Progenitor cell of endocrine pancreas (in vitro differentiated cells): ENCODE measurements at regions not wholly inside any gene's neighbourhood (a gene's known extent, or its start where the extent isn't known, plus 50 kb on each side); places are given as distances from the start of the nearest gene placed in this dataset.

Source experiments
- DNase-seq: peaks from one replicate; pipeline ENCODE4 v3.0.0; 2021; ENCODE audit warnings: low spot score; ENCODE audit not compliant: unreplicated experiment
- H3K27ac Mint-ChIP-seq: 2 replicates; pipeline ENCODE4 v1.8.0; 2021; ENCODE audit warnings: mild to moderate bottlenecking, moderate library complexity, mixed read lengths
- H3K27me3 Mint-ChIP-seq: 2 replicates; pipeline ENCODE4 v1.8.0; 2021; ENCODE audit warnings: mixed read lengths
- H3K36me3 Mint-ChIP-seq: 2 replicates; pipeline ENCODE4 v1.8.0; 2022; ENCODE audit warnings: mixed read lengths; ENCODE audit not compliant: insufficient read depth
- H3K4me1 Mint-ChIP-seq: 2 replicates; pipeline ENCODE4 v1.8.0; 2021; ENCODE audit warnings: low read depth, mixed read lengths
- H3K4me3 Mint-ChIP-seq: 2 replicates; pipeline ENCODE4 v1.8.0; 2021; ENCODE audit warnings: low read depth, mild to moderate bottlenecking, moderate library complexity, mixed read lengths
- H3K9me3 Mint-ChIP-seq: 2 replicates; pipeline ENCODE4 v1.8.0; 2021; ENCODE audit warnings: low read depth, mixed read lengths
- CTCF ChIP-seq: fragments of 200-600 bp; sonication (generic); IDR thresholded peaks from one replicate; pipeline ENCODE4 v1.5.0; 2021; ENCODE audit warnings: antibody characterized with exemption, mild to moderate bottlenecking; ENCODE audit not compliant: unreplicated experiment

- no peak for TF ChIP-seq CTCF
- H3K27ac Mint-ChIP-seq = no peak overlapping the region
- H3K9me3 Mint-ChIP-seq = no peaks in the 10 kb centered on the region
These were observed 695.6 kb upstream of the IGFBP3 start for GRCh38 chr7:46616636-46617035.

GRCh38 chr7:46613551-46613950 is 692.5 kb upstream of the IGFBP3 start:
- Mint-ChIP-seq H3K9me3 (no peaks in the 10 kb centered on the region), H3K4me3 (no peak overlapping the region), H3K4me1 (no peaks in the 10 kb centered on the region), H3K27ac (no peak overlapping the region), H3K27me3 (no peaks in the 10 kb centered on the region), H3K36me3 (no peaks in the 10 kb centered on the region)
- TF ChIP-seq CTCF = no peak
- no peak for DNase-seq

More at GRCh38 chr7:46616636-46617035, 695.6 kb upstream of the IGFBP3 start:
- no peak for DNase-seq
- Mint-ChIP-seq H3K4me1 (no peaks in the 10 kb centered on the region), H3K4me3 (no peak overlapping the region), H3K36me3 (no peaks in the 10 kb centered on the region), H3K27me3 (no peaks in the 10 kb centered on the region)

- H3K9me3 Mint-ChIP-seq = no peaks in the 10 kb centered on the region
- no peaks in the 10 kb centered on the region for H3K4me1 Mint-ChIP-seq
- DNase-seq = no peak
- TF ChIP-seq CTCF = no peak
- H3K27me3 Mint-ChIP-seq = no peaks in the 10 kb centered on the region
- H3K36me3 Mint-ChIP-seq = no peaks in the 10 kb centered on the region
- no peak overlapping the region for H3K27ac Mint-ChIP-seq
- no peak overlapping the region for H3K4me3 Mint-ChIP-seq
These were observed 692.0 kb upstream of the IGFBP3 start for GRCh38 chr7:46613116-46613515.

- no peak for DNase-seq
- Mint-ChIP-seq H3K27ac (no peak overlapping the region), H3K4me1 (no peaks in the 10 kb centered on the region), H3K27me3 (no peaks in the 10 kb centered on the region), H3K9me3 (no peaks in the 10 kb centered on the region), H3K4me3 (no peak overlapping the region), H3K36me3 (no peaks in the 10 kb centered on the region)
- TF ChIP-seq CTCF = no peak
These were observed 690.4 kb upstream of the IGFBP3 start for GRCh38 chr7:46611508-46611907.

- no peak for TF ChIP-seq CTCF
- no peaks in the 10 kb centered on the region for H3K9me3 Mint-ChIP-seq
- H3K27ac Mint-ChIP-seq = no peak overlapping the region
- H3K4me3 Mint-ChIP-seq = no peak overlapping the region
- H3K36me3 Mint-ChIP-seq = no peaks in the 10 kb centered on the region
- no peak for DNase-seq
- H3K4me1 Mint-ChIP-seq = no peaks in the 10 kb centered on the region
- no peaks in the 10 kb centered on the region for H3K27me3 Mint-ChIP-seq
These were observed 689.7 kb upstream of the IGFBP3 start for GRCh38 chr7:46610746-46611145.
